GM12878 (cell line): ENCODE measurements at regions not wholly inside any gene's neighbourhood (a gene's known extent, or its start where the extent isn't known, plus 50 kb on each side); places are given as distances from the start of the nearest gene placed in this dataset.

ENCODE experiments used
- ATAC-seq: fragments of 200-7000 bp; cut with Tn5 transposase; 3 replicates; pipeline ENCODE4 v1.9.1; 2020; ENCODE audit warnings: mild to moderate bottlenecking, moderate library complexity
- BruUV-seq: library from RNA; stranded (reverse); fragments of 400-500 nt; replicated peaks from 2 replicates; lab custom pipeline; 2021; lab: Mats Ljungman, UMichigan
- CTCF ChIA-PET: fragments of 300-600 bp; sonication (Branson Sonifier 250); formaldehyde crosslinking; extraction: SDS; loops from one replicate; lab custom pipeline; 2021; ENCODE audit warnings: inconsistent platforms; lab: Yijun Ruan, JAX
- POLR2A ChIA-PET: fragments of 350-600 bp; formaldehyde crosslinking; extraction: SDS; loops from one replicate; lab custom pipeline; 2021; ENCODE audit warnings: inconsistent platforms; lab: Charles Lee
- RAD21 ChIA-PET: fragments of 300-600 bp; sonication (Branson Sonifier 250); formaldehyde crosslinking; loops from one replicate; lab custom pipeline; 2023; ENCODE audit warnings: antibody characterized with exemption; ENCODE audit not compliant: unreplicated experiment; lab: Charles Lee
- SMC1A ChIA-PET: fragments of 300-600 bp; sonication (Branson Sonifier 250); formaldehyde crosslinking; loops from one replicate; lab custom pipeline; 2023; ENCODE audit not compliant: unreplicated experiment, uncharacterized antibody; lab: Charles Lee
- DNase-seq: peaks from one replicate; pipeline ENCODE4 v3.0.0-alpha.2; 2011; ENCODE audit warnings: low read depth, low spot score
- FAIRE-seq: peaks from 3 replicates; lab custom pipeline; 2011; peaks lifted over from hg19 to GRCh38; lab: Jason Lieb, UNC
- H2AFZ ChIP-seq: 2 replicates; pipeline ENCODE4 v1.6.0; 2011; ENCODE audit warnings: low read depth, low read length, control low read depth; ENCODE audit not compliant: control insufficient read depth
- H3K27ac ChIP-seq: 2 replicates; pipeline ENCODE4 v1.5.1; 2011; ENCODE audit warnings: control low read depth; ENCODE audit not compliant: control insufficient read depth, insufficient read depth
- H3K27me3 ChIP-seq, 2 experiments: replicated peaks in 1 of 2; 2 replicates each; pipeline versions ENCODE4 v1.6.0 to v1.6.1; 2011; ENCODE audit warnings: low read length in 1 of 2; ENCODE audit not compliant: control insufficient read depth in 2 of 2, insufficient read depth in 2 of 2
- H3K36me3 ChIP-seq, 2 experiments: 2 replicates each; pipeline ENCODE4 v1.5.1; 2011; ENCODE audit warnings: low read length in 1 of 2; ENCODE audit not compliant: control insufficient read depth in 2 of 2, insufficient read depth in 2 of 2
- H3K4me1 ChIP-seq: 2 replicates; pipeline ENCODE4 v1.6.1; 2011; ENCODE audit warnings: mild to moderate bottlenecking, low read length, moderate library complexity, mixed read lengths; ENCODE audit not compliant: control insufficient read depth, insufficient read depth
- H3K4me2 ChIP-seq: 2 replicates; pipeline ENCODE4 v1.6.0; 2011; ENCODE audit warnings: control low read depth; ENCODE audit not compliant: control insufficient read depth, insufficient read depth
- H3K4me3 ChIP-seq: fragments of 200-600 bp; sonication (generic); 2 replicates; pipeline ENCODE4 v1.5.1; 2016
- H3K79me2 ChIP-seq: 2 replicates; pipeline ENCODE4 v1.6.0; 2011; ENCODE audit warnings: low read length; ENCODE audit not compliant: control insufficient read depth, insufficient read depth
- H3K9ac ChIP-seq: 2 replicates; pipeline ENCODE4 v1.8.0; 2011; ENCODE audit warnings: low read length, control low read depth, mixed read lengths; ENCODE audit not compliant: control insufficient read depth, insufficient read depth
- H3K9me3 ChIP-seq: replicated peaks from 3 replicates; pipeline ENCODE4 v1.5.1; 2011; ENCODE audit warnings: mild to moderate bottlenecking, low read length; ENCODE audit not compliant: control insufficient read depth, insufficient read depth
- H4K20me1 ChIP-seq: 2 replicates; pipeline ENCODE4 v1.6.0; 2011; ENCODE audit not compliant: control insufficient read depth, insufficient read depth
- ATF7 ChIP-seq: fragments of 450-650 bp; IDR thresholded peaks from 2 replicates; pipeline ENCODE4 v1.6.1; 2016; ENCODE audit warnings: low read depth, mild to moderate bottlenecking
- EP300 ChIP-seq, 2 experiments: fragments of 150-350 bp in 1 of 2; IDR thresholded peaks; 2 replicates each; pipeline ENCODE4 v1.6.1; 2011 to 2012; ENCODE audit warnings: low read depth in 2 of 2, low read length in 2 of 2, borderline replicate concordance in 1 of 2, improper control_type of control experiment in 1 of 2, inconsistent platforms in 1 of 2; ENCODE audit not compliant: control insufficient read depth in 1 of 2
- FOXK2 ChIP-seq: fragments of 450-650 bp; IDR thresholded peaks from 2 replicates; pipeline ENCODE4 v1.6.1; 2017; ENCODE audit warnings: mild to moderate bottlenecking, moderate library complexity
- GABPA ChIP-seq: IDR thresholded peaks from 2 replicates; pipeline ENCODE4 v1.6.1; 2014; ENCODE audit warnings: antibody characterized with exemption, low read depth, mild to moderate bottlenecking, inconsistent platforms
- GATAD2B ChIP-seq: fragments of 450-650 bp; conservative IDR thresholded peaks from 2 replicates; pipeline ENCODE4 v1.6.1; 2017; ENCODE audit warnings: low read depth, mild to moderate bottlenecking, moderate library complexity
- HDAC6 ChIP-seq: fragments of 200-600 bp; sonication (generic); IDR thresholded peaks from one replicate; pipeline ENCODE4 v1.8.0; 2017; ENCODE audit warnings: antibody characterized with exemption; ENCODE audit not compliant: unreplicated experiment
- HSF1 ChIP-seq: fragments of 150-350 bp; IDR thresholded peaks from 2 replicates; pipeline ENCODE4 v1.6.1; 2014; ENCODE audit warnings: mild to moderate bottlenecking, low read depth, low read length
- JUND ChIP-seq: IDR thresholded peaks from 2 replicates; pipeline ENCODE4 v1.6.1; 2012; ENCODE audit warnings: low read depth, mild to moderate bottlenecking, low read length, improper control_type of control experiment, moderate library complexity
- NBN ChIP-seq: fragments of 450-650 bp; IDR thresholded peaks from 2 replicates; pipeline ENCODE4 v1.6.1; 2016
- NFXL1 ChIP-seq: fragments of 450-650 bp; IDR thresholded peaks from 2 replicates; pipeline ENCODE4 v1.6.1; 2017; ENCODE audit warnings: antibody characterized with exemption, mild to moderate bottlenecking, borderline replicate concordance
- NKRF ChIP-seq: fragments of 450-650 bp; conservative IDR thresholded peaks from 2 replicates; pipeline ENCODE4 v1.6.1; 2017; ENCODE audit warnings: mild to moderate bottlenecking, moderate library complexity
- PML ChIP-seq: IDR thresholded peaks from 2 replicates; pipeline ENCODE4 v1.6.1; 2012; ENCODE audit warnings: low read length, inconsistent platforms
- RBBP5 ChIP-seq: fragments of 200-600 bp; sonication (generic); conservative IDR thresholded peaks from 2 replicates; pipeline ENCODE4 v1.6.1; 2016
- TCF7 ChIP-seq: IDR thresholded peaks from 2 replicates; pipeline ENCODE4 v1.6.1; 2014; ENCODE audit warnings: antibody characterized with exemption, borderline replicate concordance
- YY1 ChIP-seq: IDR thresholded peaks from 2 replicates; pipeline ENCODE4 v1.6.1; 2011; ENCODE audit warnings: low read depth, mild to moderate bottlenecking, low read length
- ZSCAN29 ChIP-seq: fragments of 450-650 bp; IDR thresholded peaks from 2 replicates; pipeline ENCODE4 v1.6.1; 2017; ENCODE audit warnings: mild to moderate bottlenecking, moderate library complexity
- WGBS: methylation state at CpG from one replicate; pipeline ENCODE4 v1.1.6; 2016; ENCODE audit warnings: low lambda C conversion rate; ENCODE audit not compliant: insufficient replicate concordance, insufficient coverage; ENCODE audit errors: missing lambda C conversion rate; 5-methylcytosine and 5-hydroxymethylcytosine counted together
- in situ Hi-C: fragments of 300-500 bp; cut with MboI; formaldehyde crosslinking; loops from 9 replicates; pipeline ENCODE4 v1.14.3; 2018; ENCODE audit warnings: mixed read lengths
- intact Hi-C: fragments of 100-400 bp; cut with micrococcal nuclease; formaldehyde crosslinking; loops from one replicate; pipeline ENCODE4 v1.14.2; 2022; ENCODE audit not compliant: unreplicated experiment

- H3K27me3 ChIP-seq, result no peaks in the 10 kb centered on the region
- no peak overlapping the region for H3K4me2 ChIP-seq
- RAD21 ChIA-PET, result no interaction called here
- DNase-seq, result no peak
- no peak for TF ChIP-seq ATF7
- TF ChIP-seq NKRF, result no peak
- no peak for TF ChIP-seq HDAC6
- TF ChIP-seq RBBP5, result no peak
- TF ChIP-seq NFXL1, result no peak
- TF ChIP-seq, all 136 proteins: peak for 0
- Histone ChIP-seq H4K20me1 (no peaks in the 10 kb centered on the region), H3K4me3 (no peak overlapping the region), H3K9ac (no peak overlapping the region), H3K9me3 (no peaks in the 10 kb centered on the region), H3K36me3 (no peaks in the 10 kb centered on the region), H3K79me2 (no peaks in the 10 kb centered on the region), H3K27ac (no peak overlapping the region), H3K4me1 (no peaks in the 10 kb centered on the region), H2AFZ (no peak overlapping the region)
- 0% methylated on average over 1 of the region's 1 CpG for WGBS
- in situ Hi-C loops, result no loop called here
- ATAC-seq (no peak), FAIRE-seq (no peak)
- ChIA-PET SMC1A (no interaction called here), POLR2A (no interaction called here), CTCF (no interaction called here)
- intact Hi-C loops, result no loop called here
- BruUV-seq, result no TSS peak
These were observed 79.8 kb upstream of the DYNLRB2 start for GRCh38 chr16:80460988-80461387.

- no peaks in the 10 kb centered on the region for H4K20me1 ChIP-seq
- H3K79me2 ChIP-seq, result no peaks in the 10 kb centered on the region
- no TSS peak for BruUV-seq
- CTCF ChIA-PET, result no interaction called here
- SMC1A ChIA-PET, result no interaction called here
- in situ Hi-C loops (no loop called here), intact Hi-C loops (no loop called here)
- H3K9me3 ChIP-seq, result no peaks in the 10 kb centered on the region
- no peak overlapping the region for H3K9ac ChIP-seq
- H3K4me1 ChIP-seq, result no peaks in the 10 kb centered on the region
- no peak for ATAC-seq
- RAD21 ChIA-PET, result no interaction called here
- no peak for FAIRE-seq
- POLR2A ChIA-PET, result no interaction called here
- no peak overlapping the region for H3K27ac ChIP-seq
- no peaks in the 10 kb centered on the region for H3K36me3 ChIP-seq
- WGBS, result 12% methylated on average over 4 of the region's 5 CpGs
- no peaks in the 10 kb centered on the region for H3K27me3 ChIP-seq
- no peak overlapping the region for H3K4me3 ChIP-seq
- no peak overlapping the region for H2AFZ ChIP-seq
- no peak overlapping the region for H3K4me2 ChIP-seq
- TF ChIP-seq HSF1, result no peak
- TF ChIP-seq YY1, result no peak
- no peak for TF ChIP-seq TCF7
- no peak for TF ChIP-seq PML
- TF ChIP-seq JUND, result no peak
- TF ChIP-seq EP300 (IDR thresholded peaks at IDR 0.05; ENCODE audit: borderline replicate concordance in 1 of 2, control insufficient read depth in 1 of 2, low read depth in 2 of 2, low read length in 2 of 2), result no peak
- no peak for TF ChIP-seq GABPA
- TF ChIP-seq ATF7, result no peak
- no peak for TF ChIP-seq ZSCAN29
- TF ChIP-seq NBN, result no peak
- TF ChIP-seq FOXK2, result no peak
- TF ChIP-seq GATAD2B, result no peak
- no peak for DNase-seq
These were observed 80.8 kb upstream of the DYNLRB2 start for GRCh38 chr16:80459966-80460365.
